H9 (cell line): ENCODE measurements at regions not wholly inside any gene's neighbourhood (a gene's known extent, or its start where the extent isn't known, plus 50 kb on each side); places are given as distances from the start of the nearest gene placed in this dataset.

Experiments
- DNase-seq: peaks from one replicate; pipeline ENCODE4 v3.0.0-alpha.2; 2017
- H2AFZ ChIP-seq: one replicate; pipeline ENCODE4 v1.6.1; 2013; ENCODE audit warnings: mild to moderate bottlenecking, low read length, control low read depth, moderate library complexity
- H2AK5ac ChIP-seq: 2 replicates; pipeline ENCODE4 v1.6.1; 2013; ENCODE audit warnings: low read length, control low read depth, mixed read lengths; ENCODE audit not compliant: insufficient read length
- H2BK120ac ChIP-seq: one replicate; pipeline ENCODE4 v1.6.1; 2013; ENCODE audit warnings: low read depth, mild to moderate bottlenecking, low read length, control low read depth, inconsistent platforms; ENCODE audit not compliant: poor library complexity, severe bottlenecking
- H2BK12ac ChIP-seq: 2 replicates; pipeline ENCODE4 v1.6.1; 2013; ENCODE audit warnings: low read length, control low read depth, mixed read lengths, low read depth; ENCODE audit not compliant: insufficient read length
- H2BK15ac ChIP-seq: 2 replicates; pipeline ENCODE4 v1.6.1; 2013; ENCODE audit warnings: low read depth, low read length, control low read depth
- H2BK20ac ChIP-seq: one replicate; pipeline ENCODE4 v1.6.1; 2013; ENCODE audit warnings: low read depth, mild to moderate bottlenecking, low read length, control low read depth, inconsistent platforms; ENCODE audit not compliant: poor library complexity, severe bottlenecking
- H2BK5ac ChIP-seq: 2 replicates; pipeline ENCODE4 v1.6.1; 2013; ENCODE audit warnings: low read length, control low read depth, mixed read lengths; ENCODE audit not compliant: insufficient read length
- H3K14ac ChIP-seq: 2 replicates; pipeline ENCODE4 v1.6.1; 2013; ENCODE audit warnings: low read length, control low read depth; ENCODE audit not compliant: insufficient read depth
- H3K18ac ChIP-seq: 2 replicates; pipeline ENCODE4 v1.6.1; 2013; ENCODE audit warnings: low read depth, mild to moderate bottlenecking, mixed read lengths, low read length, control low read depth; ENCODE audit not compliant: insufficient read length
- H3K23ac ChIP-seq: 2 replicates; pipeline ENCODE4 v1.6.1; 2013; ENCODE audit warnings: low read length, control low read depth, mixed read lengths, low read depth; ENCODE audit not compliant: insufficient read length
- H3K23me2 ChIP-seq: 2 replicates; pipeline ENCODE4 v1.6.1; 2013; ENCODE audit warnings: low read depth, mild to moderate bottlenecking, mixed read lengths, low read length, control low read depth; ENCODE audit not compliant: insufficient read length, poor library complexity, severe bottlenecking
- H3K27ac ChIP-seq: 2 replicates; pipeline ENCODE4 v1.5.1; 2013; ENCODE audit warnings: low read length, control low read depth, mixed read lengths, low read depth; ENCODE audit not compliant: insufficient read length
- H3K27me3 ChIP-seq: 2 replicates; pipeline ENCODE4 v1.6.1; 2013; ENCODE audit warnings: low read length, control low read depth, inconsistent platforms; ENCODE audit not compliant: insufficient read depth
- H3K4ac ChIP-seq: 2 replicates; pipeline ENCODE4 v1.6.1; 2013; ENCODE audit warnings: low read depth, mild to moderate bottlenecking, control low read depth, inconsistent platforms, low read length, moderate library complexity
- H3K4me1 ChIP-seq: 2 replicates; pipeline ENCODE4 v1.6.1; 2013; ENCODE audit warnings: low read length, control low read depth, inconsistent platforms; ENCODE audit not compliant: insufficient read depth
- H3K4me2 ChIP-seq: 2 replicates; pipeline ENCODE4 v1.6.1; 2013; ENCODE audit warnings: low read length, control low read depth, mixed read lengths; ENCODE audit not compliant: insufficient read length, insufficient read depth
- H3K56ac ChIP-seq: 2 replicates; pipeline ENCODE4 v1.6.1; 2013; ENCODE audit warnings: low read depth, mild to moderate bottlenecking, mixed read lengths, low read length, control low read depth; ENCODE audit not compliant: insufficient read length
- H3K79me1 ChIP-seq: 2 replicates; pipeline ENCODE4 v1.6.1; 2013; ENCODE audit warnings: low read depth, mild to moderate bottlenecking, moderate library complexity, low read length, control low read depth, inconsistent platforms; ENCODE audit not compliant: insufficient read depth, poor library complexity, severe bottlenecking
- H3K79me2 ChIP-seq: 2 replicates; pipeline ENCODE4 v1.6.1; 2013; ENCODE audit warnings: low read length, control low read depth, inconsistent platforms; ENCODE audit not compliant: insufficient read depth
- H3K9ac ChIP-seq: 2 replicates; pipeline ENCODE4 v1.6.1; 2013; ENCODE audit warnings: low read length, control low read depth, mixed read lengths; ENCODE audit not compliant: insufficient read length; ENCODE audit errors: extremely low read depth
- H3K9me3 ChIP-seq: one replicate; pipeline ENCODE4 v1.6.1; 2013; ENCODE audit warnings: low read depth, low read length, inconsistent platforms; ENCODE audit not compliant: control insufficient read depth
- H3T11ph ChIP-seq: one replicate; pipeline ENCODE4 v1.6.1; 2013; ENCODE audit warnings: mild to moderate bottlenecking, low read length, control low read depth, inconsistent platforms
- H4K20me1 ChIP-seq: one replicate; pipeline ENCODE4 v1.6.1; 2013; ENCODE audit not compliant: control insufficient read depth, insufficient read length, insufficient read depth
- H4K5ac ChIP-seq: 2 replicates; pipeline ENCODE4 v1.6.1; 2013; ENCODE audit warnings: low read depth, mild to moderate bottlenecking, mixed read lengths, low read length, control low read depth; ENCODE audit not compliant: insufficient read length
- H4K8ac ChIP-seq: replicated peaks from 2 replicates; pipeline ENCODE4 v1.6.1; 2013; ENCODE audit warnings: low read length, control low read depth, mixed read lengths, low read depth; ENCODE audit not compliant: insufficient read length
- H4K91ac ChIP-seq: 2 replicates; pipeline ENCODE4 v1.6.1; 2013; ENCODE audit warnings: low read depth, mild to moderate bottlenecking, moderate library complexity, mixed read lengths, low read length, control low read depth; ENCODE audit not compliant: insufficient read length
- H3K27ac Mint-ChIP-seq, 3 experiments: 2 replicates in 2 of 3; 3 replicates in 1 of 3; pipeline ENCODE4 v1.8.0; 2020 to 2021; ENCODE audit warnings: mixed read lengths in 3 of 3, mild to moderate bottlenecking in 1 of 3, moderate library complexity in 1 of 3
- H3K27me3 Mint-ChIP-seq: 2 replicates; pipeline ENCODE4 v1.8.0; 2021; ENCODE audit warnings: low read depth, mild to moderate bottlenecking, moderate library complexity, mixed read lengths
- H3K36me3 Mint-ChIP-seq, 3 experiments: 2 replicates in 2 of 3; 3 replicates in 1 of 3; pipeline ENCODE4 v1.8.0; 2020 to 2021; ENCODE audit warnings: low read depth in 3 of 3, mixed read lengths in 3 of 3; ENCODE audit not compliant: insufficient read depth in 1 of 3
- H3K4me1 Mint-ChIP-seq, 2 experiments: 2 replicates each; pipeline ENCODE4 v1.8.0; 2020; ENCODE audit warnings: mixed read lengths in 2 of 2
- H3K4me3 Mint-ChIP-seq, 2 experiments: 2 replicates in 1 of 2; 3 replicates in 1 of 2; pipeline ENCODE4 v1.8.0; 2020 to 2021; ENCODE audit warnings: mild to moderate bottlenecking in 2 of 2, mixed read lengths in 2 of 2, moderate library complexity in 1 of 2
- H3K9me3 Mint-ChIP-seq, 2 experiments: 2 replicates in 1 of 2; 3 replicates in 1 of 2; pipeline ENCODE4 v1.8.0; 2020; ENCODE audit warnings: mild to moderate bottlenecking in 2 of 2, mixed read lengths in 2 of 2, moderate library complexity in 1 of 2
- CTCF ChIP-seq: fragments of 200-600 bp; sonication (generic); conservative IDR thresholded peaks from 3 replicates; pipeline ENCODE4 v1.8.0; 2021; ENCODE audit warnings: antibody characterized with exemption, mild to moderate bottlenecking
- WGBS: extraction: QIAGEN DNeasy Blood & Tissue Kit; methylation state at CpG from one replicate; pipeline ENCODE4 v1.1.7; 2013; ENCODE audit warnings: missing lambda C conversion rate, low lambda C conversion rate, mixed read lengths; ENCODE audit not compliant: insufficient read length; ENCODE audit errors: extremely low coverage; 5-methylcytosine and 5-hydroxymethylcytosine counted together

DNA sequence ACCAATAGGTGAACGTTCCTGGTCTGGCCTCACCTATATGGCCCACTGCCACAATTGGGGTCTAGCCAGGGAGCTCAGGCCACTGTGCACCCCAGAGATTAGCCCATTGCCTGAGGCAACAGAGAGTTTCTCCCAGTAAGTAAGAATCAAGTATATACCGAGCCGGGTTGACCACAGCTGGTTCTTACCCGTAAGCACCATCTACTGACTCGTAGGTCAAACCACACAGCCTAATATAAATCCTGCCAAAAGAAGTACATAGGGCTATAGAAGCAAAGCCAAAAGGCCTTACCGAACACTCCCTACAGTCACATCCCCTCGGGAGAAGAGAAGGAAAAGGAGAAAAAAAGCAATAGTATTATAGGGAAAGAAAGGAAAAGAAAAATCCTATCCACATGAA is 463.6 kb upstream of the GJE1 start:
- Histone ChIP-seq H3K4me2 (no peak overlapping the region), H2AK5ac (no peak overlapping the region), H3K18ac (no peak overlapping the region), H4K91ac (no peak overlapping the region), H3K79me2 (no peaks in the 10 kb centered on the region), H2BK20ac (no peak overlapping the region), H2BK12ac (no peak overlapping the region), H3K79me1 (no peaks in the 10 kb centered on the region), H3K27me3 (no peaks in the 10 kb centered on the region), H3K23ac (no peak overlapping the region), H3K56ac (no peak overlapping the region), H2BK120ac (no peak overlapping the region), H3K4me1 (no peaks in the 10 kb centered on the region), H4K5ac (no peak overlapping the region), H3K14ac (no peak overlapping the region), H2BK15ac (no peak overlapping the region), H2BK5ac (no peak overlapping the region), H3K23me2 (no peaks in the 10 kb centered on the region), H4K8ac (no peak overlapping the region), H3K9ac (no peak overlapping the region), H4K20me1 (no peaks in the 10 kb centered on the region), H3K9me3 (no peaks in the 10 kb centered on the region), H3T11ph (no peak overlapping the region), H2AFZ (no peak overlapping the region), H3K27ac (no peak overlapping the region), H3K4ac (no peak overlapping the region)
- H3K36me3 Mint-ChIP-seq: peaks cover 0 to 4% (median 0%) of the 10 kb centered on the region in 3 experiments; a peak in 1 of 7 replicates
- no CpG with 5 or more reads among the region's 7 CpGs for WGBS
- H3K27me3 Mint-ChIP-seq: no peaks in the 10 kb centered on the region
- no peak for TF ChIP-seq CTCF
- H3K27ac Mint-ChIP-seq: no peak overlapping the region
- H3K4me1 Mint-ChIP-seq: 0 out of 4 replicates have a peak, but pooled peaks cover 0 to 2% of the 10 kb centered on the region in 2 experiments
- DNase-seq: no peak
- H3K4me3 Mint-ChIP-seq: no peak overlapping the region
- H3K9me3 Mint-ChIP-seq: 0 out of 5 replicates have a peak, but pooled peaks cover 0 to 2% of the 10 kb centered on the region in 2 experiments
